OCI-LY1 (cell line): ENCODE measurements at regions not wholly inside any gene's neighbourhood (a gene's known extent, or its start where the extent isn't known, plus 50 kb on each side); places are given as distances from the start of the nearest gene placed in this dataset.
"Not testable (repeated sequence)": the region's sequence is repeated elsewhere in the genome, so short reads cannot be mapped to it uniquely, and the experiment has no call there.

Experiments
- H2AFZ ChIP-seq: fragments of 200-600 bp; sonication (generic), shearing (Covaris generic); 2 replicates; pipeline ENCODE4 v1.6.0; 2014; ENCODE audit warnings: antibody characterized with exemption, mild to moderate bottlenecking, low read length
- H3F3A ChIP-seq: fragments of 200-600 bp; sonication (generic), shearing (Covaris generic); 2 replicates; pipeline ENCODE4 v1.6.0; 2014; ENCODE audit warnings: mild to moderate bottlenecking, antibody characterized with exemption, low read length, moderate library complexity; ENCODE audit not compliant: insufficient read depth
- H3K27ac ChIP-seq: fragments of 200-600 bp; sonication (generic); 2 replicates; pipeline ENCODE4 v1.5.1; 2014; ENCODE audit warnings: low read length, mixed run types, mild to moderate bottlenecking, low read depth; ENCODE audit not compliant: poor library complexity, severe bottlenecking
- H3K27me3 ChIP-seq: fragments of 200-600 bp; sonication (generic); 2 replicates; pipeline ENCODE4 v1.6.0; 2014; ENCODE audit warnings: antibody characterized with exemption, mild to moderate bottlenecking, low read length, moderate library complexity; ENCODE audit not compliant: insufficient read depth
- H3K36me3 ChIP-seq: fragments of 200-600 bp; sonication (generic); 2 replicates; pipeline ENCODE4 v1.6.1; 2014; ENCODE audit warnings: mild to moderate bottlenecking, antibody characterized with exemption, low read length, moderate library complexity, mixed read lengths; ENCODE audit not compliant: insufficient read depth
- H3K4me1 ChIP-seq: fragments of 200-600 bp; sonication (generic); 2 replicates; pipeline ENCODE4 v1.5.1; 2014; ENCODE audit warnings: mild to moderate bottlenecking, low read length, moderate library complexity; ENCODE audit not compliant: insufficient read depth, severe bottlenecking
- H3K4me2 ChIP-seq: fragments of 200-600 bp; sonication (generic), shearing (Covaris generic); 2 replicates; pipeline ENCODE4 v1.6.1; 2014; ENCODE audit warnings: low read length
- H3K4me3 ChIP-seq: fragments of 200-600 bp; sonication (generic); 2 replicates; pipeline ENCODE4 v1.5.1; 2014; ENCODE audit warnings: low read length, low read depth, mild to moderate bottlenecking, mixed read lengths; ENCODE audit not compliant: poor library complexity, severe bottlenecking
- H3K79me2 ChIP-seq: fragments of 200-600 bp; shearing (Covaris generic); 2 replicates; pipeline ENCODE4 v1.6.1; 2016; ENCODE audit warnings: mixed run types, low read length, mixed read lengths; ENCODE audit not compliant: insufficient read depth
- H3K9ac ChIP-seq: fragments of 200-600 bp; sonication (generic), shearing (Covaris generic); 2 replicates; pipeline ENCODE4 v1.6.1; 2014; ENCODE audit warnings: mild to moderate bottlenecking, low read length, mixed read lengths
- H3K9me2 ChIP-seq: fragments of 200-600 bp; sonication (generic), shearing (Covaris generic); 2 replicates; pipeline ENCODE4 v1.6.1; 2014; ENCODE audit warnings: low read depth, mild to moderate bottlenecking, low read length, mixed read lengths
- H3K9me3 ChIP-seq: fragments of 200-600 bp; shearing (Covaris generic); 2 replicates; pipeline ENCODE4 v1.6.1; 2014; ENCODE audit warnings: low read length, mixed read lengths
- H4K20me1 ChIP-seq: fragments of 200-600 bp; sonication (generic), shearing (Covaris generic); 2 replicates; pipeline ENCODE4 v1.6.0; 2016; ENCODE audit warnings: mild to moderate bottlenecking, low read length; ENCODE audit not compliant: insufficient read depth
- EZH2 ChIP-seq: fragments of 200-600 bp; sonication (generic), shearing (Covaris generic); IDR thresholded peaks from 2 replicates; pipeline ENCODE4 v1.8.0; 2017; ENCODE audit warnings: borderline replicate concordance, mixed run types, mild to moderate bottlenecking, antibody characterized with exemption, low read length, moderate library complexity, mixed read lengths
- TF ChIP-seq, protein P1 (sequence below): fragments of 200-600 bp; sonication (generic), shearing (Covaris generic); IDR thresholded peaks from 2 replicates; pipeline ENCODE4 v1.5.1; 2017; ENCODE audit warnings: mild to moderate bottlenecking, antibody characterized with exemption, low read length, moderate library complexity, mixed read lengths

DNA sequence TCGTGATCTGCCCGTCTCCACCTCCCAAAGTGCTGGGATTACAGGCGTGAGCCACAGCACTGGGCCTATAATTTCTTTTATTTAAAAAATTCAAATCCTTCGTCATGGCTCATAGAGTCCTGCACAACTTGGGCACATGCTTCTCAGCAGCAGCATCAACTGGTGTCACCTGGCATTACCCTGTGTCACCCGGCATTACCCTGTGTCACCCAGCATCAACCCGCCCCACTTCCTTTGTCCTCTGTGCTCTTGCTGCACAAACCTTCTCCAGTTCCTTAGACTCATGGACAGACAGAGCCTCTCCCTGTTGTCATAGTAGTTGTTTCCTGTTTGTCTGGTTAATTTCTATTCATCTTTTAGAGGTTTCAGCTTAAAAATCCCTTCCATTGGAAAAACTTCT lies 121.2 kb upstream of the SERBP1 start:
- Histone ChIP-seq H3K4me1 (peaks cover 29% of the 10 kb centered on the region), H2AFZ (no peak overlapping the region), H3K27me3 (no peaks in the 10 kb centered on the region), H3K4me2 (no peak overlapping the region), H3K79me2 (no peaks in the 10 kb centered on the region), H3F3A (no peaks in the 10 kb centered on the region), H3K9me3 (no peaks in the 10 kb centered on the region), H3K4me3 (no peak overlapping the region), H3K36me3 (no peaks in the 10 kb centered on the region), H3K9ac (no peak overlapping the region), H3K27ac (no peak overlapping the region), H3K9me2 (no peaks in the 10 kb centered on the region), H4K20me1 (no peaks in the 10 kb centered on the region)
- TF ChIP-seq, protein P1, sequence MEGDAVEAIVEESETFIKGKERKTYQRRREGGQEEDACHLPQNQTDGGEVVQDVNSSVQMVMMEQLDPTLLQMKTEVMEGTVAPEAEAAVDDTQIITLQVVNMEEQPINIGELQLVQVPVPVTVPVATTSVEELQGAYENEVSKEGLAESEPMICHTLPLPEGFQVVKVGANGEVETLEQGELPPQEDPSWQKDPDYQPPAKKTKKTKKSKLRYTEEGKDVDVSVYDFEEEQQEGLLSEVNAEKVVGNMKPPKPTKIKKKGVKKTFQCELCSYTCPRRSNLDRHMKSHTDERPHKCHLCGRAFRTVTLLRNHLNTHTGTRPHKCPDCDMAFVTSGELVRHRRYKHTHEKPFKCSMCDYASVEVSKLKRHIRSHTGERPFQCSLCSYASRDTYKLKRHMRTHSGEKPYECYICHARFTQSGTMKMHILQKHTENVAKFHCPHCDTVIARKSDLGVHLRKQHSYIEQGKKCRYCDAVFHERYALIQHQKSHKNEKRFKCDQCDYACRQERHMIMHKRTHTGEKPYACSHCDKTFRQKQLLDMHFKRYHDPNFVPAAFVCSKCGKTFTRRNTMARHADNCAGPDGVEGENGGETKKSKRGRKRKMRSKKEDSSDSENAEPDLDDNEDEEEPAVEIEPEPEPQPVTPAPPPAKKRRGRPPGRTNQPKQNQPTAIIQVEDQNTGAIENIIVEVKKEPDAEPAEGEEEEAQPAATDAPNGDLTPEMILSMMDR = no peak
- no peak for TF ChIP-seq EZH2

DNA sequence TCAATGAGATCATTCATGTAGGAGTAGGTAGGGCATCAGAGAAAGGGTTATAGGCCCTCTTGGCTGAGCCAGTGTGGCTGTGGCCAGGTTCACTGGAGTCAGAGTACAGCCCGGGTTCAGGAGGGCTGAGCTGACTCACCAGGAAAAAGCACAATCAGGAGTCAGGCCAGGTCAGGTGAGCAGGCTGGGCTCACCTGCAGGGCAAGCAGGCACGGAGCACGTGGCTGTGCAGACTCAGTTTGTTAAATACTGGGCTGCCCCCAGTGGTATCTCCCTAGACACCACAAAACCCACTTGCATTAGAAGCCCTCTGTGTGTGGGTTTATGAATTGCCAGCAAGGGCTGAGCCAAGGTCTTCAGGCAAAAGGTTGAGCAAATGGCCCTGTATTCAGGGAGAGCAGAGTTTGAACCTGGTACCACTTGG lies 122.1 kb upstream of the SERBP1 start:
- no peaks in the 10 kb centered on the region for H3K79me2 ChIP-seq
- no peak overlapping the region for H3K27ac ChIP-seq
- no peaks in the 10 kb centered on the region for H3K9me2 ChIP-seq
- peaks cover 31% of the 10 kb centered on the region for H3K4me1 ChIP-seq
- H3K27me3 ChIP-seq = no peaks in the 10 kb centered on the region
- no peak for TF ChIP-seq EZH2
- TF ChIP-seq, protein P1 = peak; percentile 34
- H3K4me3 ChIP-seq = no peak overlapping the region
- no peaks in the 10 kb centered on the region for H3F3A ChIP-seq
- H3K9me3 ChIP-seq = no peaks in the 10 kb centered on the region
- H2AFZ ChIP-seq = no peak overlapping the region
- H3K36me3 ChIP-seq = no peaks in the 10 kb centered on the region
- no peaks in the 10 kb centered on the region for H4K20me1 ChIP-seq
- no peak overlapping the region for H3K4me2 ChIP-seq
- no peak overlapping the region for H3K9ac ChIP-seq

DNA sequence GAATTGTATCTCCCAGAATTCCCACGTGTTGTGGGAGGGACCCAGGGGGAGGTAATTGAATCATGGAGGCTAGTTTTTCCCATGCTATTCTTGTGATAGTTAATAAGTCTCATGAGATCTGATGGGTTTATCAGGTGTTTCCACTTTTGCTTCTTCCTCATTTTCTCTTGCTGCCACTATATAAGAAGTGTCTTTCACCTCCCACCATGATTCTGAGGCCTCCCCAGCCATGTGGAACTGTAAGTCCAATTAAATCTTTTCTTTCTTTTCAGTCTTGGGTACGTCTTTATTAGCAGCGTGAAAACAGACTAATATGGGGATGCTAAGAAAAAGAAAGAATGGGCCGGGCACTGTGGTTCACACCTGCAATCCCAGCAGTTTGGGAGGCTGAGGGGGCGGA lies 124.0 kb upstream of the SERBP1 start:
- not testable (repeated sequence) for H3K36me3 ChIP-seq, H3K27me3 ChIP-seq, H3K9me2 ChIP-seq, H3K4me3 ChIP-seq, H3K4me2 ChIP-seq, H3K9ac ChIP-seq, H3F3A ChIP-seq, H3K79me2 ChIP-seq, H3K27ac ChIP-seq, H3K9me3 ChIP-seq, H4K20me1 ChIP-seq, H2AFZ ChIP-seq
- peaks cover 34% of the 10 kb centered on the region for H3K4me1 ChIP-seq

DNA sequence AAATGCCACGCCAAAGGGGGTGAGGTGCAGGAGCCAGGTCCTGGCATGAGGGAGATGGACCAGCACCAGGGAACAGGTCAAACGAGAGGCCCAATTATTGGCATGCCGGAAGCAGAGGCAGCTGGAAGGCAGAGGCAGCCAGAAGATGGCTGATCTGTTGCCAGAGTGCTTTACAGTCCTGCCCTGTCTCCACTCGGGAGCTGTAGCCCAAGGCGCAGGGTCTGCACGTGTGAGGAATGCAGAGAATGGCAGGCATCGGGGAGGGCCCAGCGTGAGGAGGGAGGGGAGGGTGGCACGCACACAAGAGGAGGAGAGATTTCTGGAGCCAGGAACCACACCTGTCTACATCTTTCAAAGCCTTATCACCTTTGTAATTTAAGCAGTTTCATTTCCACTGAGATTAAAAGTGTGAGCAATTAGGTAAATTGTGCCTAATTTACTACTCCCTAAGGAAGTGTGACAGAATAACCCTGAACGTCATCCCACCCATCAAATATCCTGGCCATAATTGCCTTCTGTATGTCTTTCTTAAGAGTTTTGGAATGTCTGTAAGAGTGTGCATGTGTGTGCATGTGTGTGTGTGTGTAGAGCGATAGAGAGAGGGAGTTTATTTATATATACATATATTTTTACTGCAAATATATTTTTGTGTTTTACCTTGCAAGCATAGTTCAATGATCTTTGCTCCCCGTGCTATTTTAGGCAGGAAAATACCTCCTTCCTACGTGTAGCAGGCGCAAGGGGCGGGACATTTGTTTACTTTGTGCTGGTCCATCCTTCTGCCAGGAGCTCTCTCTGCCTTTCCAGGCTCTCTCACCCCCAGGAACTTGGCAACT lies 125.5 kb upstream of the SERBP1 start:
- TF ChIP-seq EZH2 = no peak
- TF ChIP-seq, protein P1 = no peak
- Histone ChIP-seq H3F3A (no peaks in the 10 kb centered on the region), H3K27ac (no peak overlapping the region), H3K9me2 (no peaks in the 10 kb centered on the region), H4K20me1 (no peaks in the 10 kb centered on the region), H3K4me3 (no peak overlapping the region), H3K27me3 (no peaks in the 10 kb centered on the region), H3K9ac (no peak overlapping the region; the same call in 1 of the 2 replicates), H3K9me3 (no peaks in the 10 kb centered on the region), H3K4me2 (peak overlapping the region; percentile 17; the same call in 1 of the 2 replicates), H3K79me2 (no peaks in the 10 kb centered on the region), H2AFZ (no peak overlapping the region), H3K36me3 (no peaks in the 10 kb centered on the region), H3K4me1 (peaks cover 42% of the 10 kb centered on the region)
